GM23338 (cell line): ENCODE measurements at regions not wholly inside any gene's neighbourhood (a gene's known extent, or its start where the extent isn't known, plus 50 kb on each side); places are given as distances from the start of the nearest gene placed in this dataset.

Experiments used
- ETS1 ChIP-seq: IDR thresholded peaks from 2 replicates; pipeline ENCODE4 v1.6.1; 2016; ENCODE audit warnings: antibody characterized with exemption
- EZH2 ChIP-seq: fragments of 200-600 bp; sonication (generic); IDR thresholded peaks from one replicate; pipeline ENCODE4 v1.8.0; 2017; ENCODE audit warnings: antibody characterized with exemption, mild to moderate bottlenecking, low read depth; ENCODE audit not compliant: unreplicated experiment
- NANOG ChIP-seq: IDR thresholded peaks from 2 replicates; pipeline ENCODE4 v1.6.1; 2016; ENCODE audit warnings: antibody characterized with exemption, borderline replicate concordance
- REST ChIP-seq: IDR thresholded peaks from one replicate; pipeline ENCODE4 v1.6.1; 2018; ENCODE audit warnings: antibody characterized with exemption; ENCODE audit not compliant: unreplicated experiment
- STAT1 ChIP-seq: IDR thresholded peaks from one replicate; pipeline ENCODE4 v1.6.1; 2016; ENCODE audit warnings: antibody characterized with exemption; ENCODE audit not compliant: unreplicated experiment
- ZNF114 ChIP-seq: fragments of 250-450 bp; sonication (Bioruptor Pico); IDR thresholded peaks from 2 replicates; pipeline ENCODE4 v1.5.0; 2020; ENCODE audit warnings: mild to moderate bottlenecking, moderate library complexity
- ZNF462 ChIP-seq: fragments of 250-450 bp; sonication (Bioruptor Pico); IDR thresholded peaks from 2 replicates; pipeline ENCODE4 v1.5.0; 2020; ENCODE audit warnings: mild to moderate bottlenecking, moderate library complexity

- no peak for TF ChIP-seq ZNF462 (CRISPR knock-in tag)
- no peak for TF ChIP-seq ZNF114
- TF ChIP-seq NANOG, result no peak
- TF ChIP-seq ETS1, result no peak
- no peak for TF ChIP-seq STAT1
- no peak for TF ChIP-seq EZH2
- TF ChIP-seq REST, result no peak
Measured at GRCh38 chr12:13584541-13584940, 388.0 kb downstream of the EMP1 start (continued).
